Upper lobe of right lung (tissue), 1 donor: ENCODE measurements at regions not wholly inside any gene's neighbourhood (a gene's known extent, or its start where the extent isn't known, plus 50 kb on each side); places are given as distances from the start of the nearest gene placed in this dataset.
"Not testable (repeated sequence)": the region's sequence is repeated elsewhere in the genome, so short reads cannot be mapped to it uniquely, and the experiment has no call there.

Source experiments
- ATAC-seq: fragments of 200-7000 bp; cut with Tn5 transposase; one replicate; pipeline ENCODE4 v1.9.1; 2020; ENCODE audit warnings: mild to moderate bottlenecking, moderate library complexity
- DNase-seq: peaks from one replicate; pipeline ENCODE4 v3.0.0-alpha.2; 2020
- H3K27ac ChIP-seq: fragments of 200-600 bp; one replicate; pipeline ENCODE4 v1.8.0; 2022
- H3K27me3 ChIP-seq: fragments of 200-600 bp; one replicate; pipeline ENCODE4 v1.8.0; 2022; ENCODE audit warnings: mild to moderate bottlenecking
- H3K36me3 ChIP-seq: fragments of 200-600 bp; one replicate; pipeline ENCODE4 v1.8.0; 2022
- H3K4me1 ChIP-seq: fragments of 200-600 bp; one replicate; pipeline ENCODE4 v1.8.0; 2022
- H3K4me3 ChIP-seq: fragments of 200-600 bp; one replicate; pipeline ENCODE4 v1.8.0; 2022; ENCODE audit warnings: mild to moderate bottlenecking
- H3K9me3 ChIP-seq: fragments of 200-600 bp; one replicate; pipeline ENCODE4 v1.8.0; 2022
- intact Hi-C: fragments of 100-400 bp; cut with DNase I; formaldehyde crosslinking; loops from one replicate; pipeline ENCODE4 v1.11.0; 2022
- TF ChIP-seq, protein P1 (sequence below): fragments of 200-600 bp; IDR thresholded peaks from one replicate; pipeline ENCODE4 v1.8.0; 2022; ENCODE audit warnings: antibody characterized with exemption
- donor health status: DM: no; HTN: yes; CAD: no; lungs with severe emphysema.

GRCh38 chr3:40899286-40899712 lies 300.0 kb upstream of the CTNNB1 start:
- H3K27me3 ChIP-seq = no peaks in the 10 kb centered on the region
- H3K27ac ChIP-seq = no peak overlapping the region
- no peaks in the 10 kb centered on the region for H3K4me1 ChIP-seq
- no peak overlapping the region for H3K4me3 ChIP-seq
- H3K9me3 ChIP-seq = no peaks in the 10 kb centered on the region
- no peaks in the 10 kb centered on the region for H3K36me3 ChIP-seq
- TF ChIP-seq, protein P1, sequence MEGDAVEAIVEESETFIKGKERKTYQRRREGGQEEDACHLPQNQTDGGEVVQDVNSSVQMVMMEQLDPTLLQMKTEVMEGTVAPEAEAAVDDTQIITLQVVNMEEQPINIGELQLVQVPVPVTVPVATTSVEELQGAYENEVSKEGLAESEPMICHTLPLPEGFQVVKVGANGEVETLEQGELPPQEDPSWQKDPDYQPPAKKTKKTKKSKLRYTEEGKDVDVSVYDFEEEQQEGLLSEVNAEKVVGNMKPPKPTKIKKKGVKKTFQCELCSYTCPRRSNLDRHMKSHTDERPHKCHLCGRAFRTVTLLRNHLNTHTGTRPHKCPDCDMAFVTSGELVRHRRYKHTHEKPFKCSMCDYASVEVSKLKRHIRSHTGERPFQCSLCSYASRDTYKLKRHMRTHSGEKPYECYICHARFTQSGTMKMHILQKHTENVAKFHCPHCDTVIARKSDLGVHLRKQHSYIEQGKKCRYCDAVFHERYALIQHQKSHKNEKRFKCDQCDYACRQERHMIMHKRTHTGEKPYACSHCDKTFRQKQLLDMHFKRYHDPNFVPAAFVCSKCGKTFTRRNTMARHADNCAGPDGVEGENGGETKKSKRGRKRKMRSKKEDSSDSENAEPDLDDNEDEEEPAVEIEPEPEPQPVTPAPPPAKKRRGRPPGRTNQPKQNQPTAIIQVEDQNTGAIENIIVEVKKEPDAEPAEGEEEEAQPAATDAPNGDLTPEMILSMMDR = no peak
- ATAC-seq (no peak), DNase-seq (no peak)
- intact Hi-C loops = no loop called here

DNA sequence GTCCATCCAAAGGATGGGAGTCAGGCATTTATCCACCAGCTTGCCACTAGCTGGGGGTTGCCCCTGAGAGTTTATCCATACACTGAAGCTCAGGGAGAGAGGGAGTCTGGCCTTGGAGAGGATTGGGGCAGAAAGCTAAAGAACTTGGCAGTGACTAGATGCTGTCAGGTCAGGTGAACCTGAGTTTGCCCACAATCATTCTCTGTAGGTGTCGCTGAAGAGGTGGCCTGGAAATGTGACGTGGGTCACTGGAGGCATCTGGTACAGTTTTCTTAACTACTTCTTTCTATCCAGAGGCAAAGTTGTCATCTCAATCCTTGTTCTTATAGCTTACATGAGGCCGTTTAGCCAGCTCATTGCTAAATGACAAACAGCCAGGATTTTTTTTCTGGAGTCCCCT lies 298.0 kb upstream of the CTNNB1 start:
- Histone ChIP-seq H3K4me3 (no peak overlapping the region), H3K27me3 (no peaks in the 10 kb centered on the region), H3K4me1 (no peaks in the 10 kb centered on the region), H3K9me3 (no peaks in the 10 kb centered on the region), H3K27ac (no peak overlapping the region), H3K36me3 (no peaks in the 10 kb centered on the region)
- intact Hi-C loops = no loop called here
- DNase-seq (no peak), ATAC-seq (no peak)
- TF ChIP-seq, protein P1 = no peak

GRCh38 chr3:40901796-40902195 lies 297.5 kb upstream of the CTNNB1 start:
- intact Hi-C loops = no loop called here
- no peak for DNase-seq
- H3K4me3 ChIP-seq = no peak overlapping the region
- no peaks in the 10 kb centered on the region for H3K9me3 ChIP-seq
- no peak for ATAC-seq
- TF ChIP-seq, protein P1 = no peak
- no peak overlapping the region for H3K27ac ChIP-seq
- H3K4me1 ChIP-seq = no peaks in the 10 kb centered on the region
- H3K36me3 ChIP-seq = no peaks in the 10 kb centered on the region
- no peaks in the 10 kb centered on the region for H3K27me3 ChIP-seq

GRCh38 chr3:40907907-40908465 lies 291.3 kb upstream of the CTNNB1 start:
- DNase-seq, H3K9me3 ChIP-seq, H3K27me3 ChIP-seq, ATAC-seq, H3K4me1 ChIP-seq, H3K27ac ChIP-seq, intact Hi-C loops, H3K4me3 ChIP-seq, H3K36me3 ChIP-seq: not testable (repeated sequence)

DNA sequence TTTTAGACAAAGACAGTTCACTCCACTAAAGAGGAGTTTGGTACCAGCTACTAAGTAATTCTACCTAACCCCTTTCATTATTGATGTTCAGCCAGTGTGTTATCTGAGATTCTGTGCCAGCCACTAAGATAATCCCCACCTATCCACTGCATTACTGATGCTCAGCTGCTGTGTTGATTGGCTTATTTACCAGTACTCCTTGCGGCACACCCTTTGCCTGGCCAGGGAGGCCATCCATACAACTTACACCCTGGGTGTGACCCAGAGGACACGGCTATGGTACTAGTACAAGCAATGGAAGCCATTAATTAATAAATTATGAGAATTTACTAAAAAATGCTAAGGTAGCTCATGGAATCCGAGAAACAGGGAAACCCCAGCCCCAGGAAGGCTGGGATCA lies 290.7 kb upstream of the CTNNB1 start:
- TF ChIP-seq, protein P1 = no peak

DNA sequence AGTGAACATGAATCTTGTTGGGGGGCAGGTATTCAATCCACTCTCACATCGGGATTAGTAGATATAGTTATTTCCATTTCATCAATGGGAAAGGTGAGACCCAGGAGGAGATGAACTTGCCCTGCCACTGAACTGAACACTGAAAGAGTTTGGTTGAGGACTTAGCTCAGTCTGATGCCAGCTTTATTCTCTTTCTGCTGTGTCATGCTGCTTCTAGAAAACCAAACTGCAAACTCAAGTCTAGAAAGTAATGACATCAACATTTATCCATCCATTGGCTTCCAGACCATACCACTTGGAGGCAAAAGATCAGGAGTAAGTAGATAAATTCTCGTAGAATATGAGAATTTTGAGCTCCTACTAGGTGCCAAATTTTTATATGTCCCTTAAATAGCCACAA lies 288.0 kb upstream of the CTNNB1 start:
- TF ChIP-seq, protein P1 = no peak
- no peak for DNase-seq
- Histone ChIP-seq H3K27ac (no peak overlapping the region), H3K27me3 (no peaks in the 10 kb centered on the region), H3K4me1 (no peaks in the 10 kb centered on the region), H3K4me3 (no peak overlapping the region), H3K9me3 (no peaks in the 10 kb centered on the region), H3K36me3 (no peaks in the 10 kb centered on the region)
- intact Hi-C loops = no loop called here
- ATAC-seq = no peak

More for the DNA sequence above, 290.7 kb upstream of the CTNNB1 start:
- H3K27me3 ChIP-seq = no peaks in the 10 kb centered on the region
- H3K4me3 ChIP-seq = no peak overlapping the region
- no peaks in the 10 kb centered on the region for H3K4me1 ChIP-seq
- DNase-seq = no peak
- H3K9me3 ChIP-seq = no peaks in the 10 kb centered on the region
- intact Hi-C loops = no loop called here
- ATAC-seq = no peak
- no peaks in the 10 kb centered on the region for H3K36me3 ChIP-seq
- H3K27ac ChIP-seq = no peak overlapping the region
